Right cardiac atrium (tissue), 5 donors: ENCODE measurements at regions not wholly inside any gene's neighbourhood (a gene's known extent, or its start where the extent isn't known, plus 50 kb on each side); places are given as distances from the start of the nearest gene placed in this dataset.

Experiments
- ATAC-seq, 2 donors: fragments of 200-7000 bp; cut with Tn5 transposase; one replicate each; pipeline versions ENCODE4 v1.8.0 to v1.9.1; 2020; ENCODE audit warnings: moderate library complexity in 2 of 2, mild to moderate bottlenecking in 1 of 2
- DNase-seq, 3 donors: peaks; one replicate each; pipeline ENCODE4 v3.0.0-alpha.2; 2020
- H3K27ac ChIP-seq: one replicate; pipeline ENCODE4 v1.5.1; 2013; ENCODE audit warnings: mild to moderate bottlenecking, low read length, control low read depth, moderate library complexity
- H3K27me3 ChIP-seq: one replicate; pipeline ENCODE4 v1.6.1; 2013; ENCODE audit not compliant: control insufficient read depth, insufficient read depth
- H3K4me1 ChIP-seq: one replicate; pipeline ENCODE4 v1.6.1; 2013; ENCODE audit warnings: low read length; ENCODE audit not compliant: control insufficient read depth, insufficient read depth
- H3K4me3 ChIP-seq: one replicate; pipeline ENCODE4 v1.5.1; 2013; ENCODE audit warnings: low read length, control low read depth
- H3K9me3 ChIP-seq: one replicate; pipeline ENCODE4 v1.6.1; 2013; ENCODE audit warnings: low read length; ENCODE audit not compliant: control insufficient read depth
- WGBS: extraction: QIAGEN DNeasy Blood & Tissue Kit; methylation state at CpG from one replicate; pipeline ENCODE4 v1.1.7; 2013; 5-methylcytosine and 5-hydroxymethylcytosine counted together
- intact Hi-C, 4 donors: fragments of 100-400 bp; cut with DNase I; formaldehyde crosslinking; loops; one replicate each; pipeline versions ENCODE4 v1.11.0 to v1.14.0; 2022 to 2023
- donor health status: healthy with polysubstance abuse.
- donor health status: DM: no; HTN: yes; CAD: no.
- donor health status: DM: no; HTN: no; CAD: no.
- donor health status: DM: no; HTN: yes; CAD: no; lungs with severe emphysema.
- donor health status: DM: yes; HTN: yes; CAD: no.

GRCh38 chr2:41355794-41356193, 692.0 kb upstream of the PKDCC start:
- Histone ChIP-seq H3K4me3 (no peak overlapping the region), H3K4me1 (no peaks in the 10 kb centered on the region), H3K9me3 (no peaks in the 10 kb centered on the region), H3K27ac (no peak overlapping the region), H3K27me3 (no peaks in the 10 kb centered on the region)
- DNase-seq (no peak), ATAC-seq (no peak)
- intact Hi-C loops = no loop called here
- WGBS = 86% methylated on average over 2 of the region's 2 CpGs

- peaks cover 6% of the 10 kb centered on the region for H3K9me3 ChIP-seq
- ATAC-seq (no peak), DNase-seq (peak in 1 of 3 donors; percentile 20)
- intact Hi-C loops = no loop called here
- no peaks in the 10 kb centered on the region for H3K4me1 ChIP-seq
- H3K27me3 ChIP-seq = no peaks in the 10 kb centered on the region
- H3K27ac ChIP-seq = no peak overlapping the region
- no peak overlapping the region for H3K4me3 ChIP-seq
- whole genome bisulfite sequencing = 81% methylated on average over 2 of the region's 2 CpGs
These were observed 683.0 kb upstream of the PKDCC start for GRCh38 chr2:41364842-41365241.

- intact Hi-C loops = no loop called here
- no peaks in the 10 kb centered on the region for H3K27me3 ChIP-seq
- no peak overlapping the region for H3K4me3 ChIP-seq
- H3K9me3 ChIP-seq = no peaks in the 10 kb centered on the region
- ATAC-seq (no peak), DNase-seq (no peak)
- H3K27ac ChIP-seq = no peak overlapping the region
- no peaks in the 10 kb centered on the region for H3K4me1 ChIP-seq
These were observed 671.9 kb upstream of the PKDCC start for GRCh38 chr2:41375901-41376300.

DNA sequence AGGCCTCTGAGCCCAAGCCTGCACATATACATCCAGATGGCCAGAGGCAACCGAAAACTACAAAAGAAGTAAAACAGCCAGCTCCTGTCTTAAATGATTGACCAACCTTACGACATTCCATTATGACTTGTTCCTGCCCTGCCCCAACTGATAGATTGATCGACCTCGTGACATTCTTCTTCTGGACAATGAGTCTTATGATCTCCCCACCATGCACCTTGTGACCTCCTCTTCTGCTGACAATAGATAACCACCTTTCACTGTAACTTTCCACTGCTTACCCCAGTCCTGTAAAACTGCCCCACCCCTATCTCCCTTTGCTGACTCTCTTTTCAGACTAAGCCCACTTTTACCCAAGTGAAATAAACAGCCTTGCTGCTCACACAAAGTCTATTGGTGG, 670.0 kb upstream of the PKDCC start:
- Histone ChIP-seq H3K27ac (no peak overlapping the region), H3K4me3 (no peak overlapping the region), H3K9me3 (no peaks in the 10 kb centered on the region), H3K27me3 (no peaks in the 10 kb centered on the region), H3K4me1 (no peaks in the 10 kb centered on the region)
- DNase-seq (no peak), ATAC-seq (no peak)
- 81% methylated on average over 4 of the region's 4 CpGs for WGBS
- intact Hi-C loops = no loop called here

DNA sequence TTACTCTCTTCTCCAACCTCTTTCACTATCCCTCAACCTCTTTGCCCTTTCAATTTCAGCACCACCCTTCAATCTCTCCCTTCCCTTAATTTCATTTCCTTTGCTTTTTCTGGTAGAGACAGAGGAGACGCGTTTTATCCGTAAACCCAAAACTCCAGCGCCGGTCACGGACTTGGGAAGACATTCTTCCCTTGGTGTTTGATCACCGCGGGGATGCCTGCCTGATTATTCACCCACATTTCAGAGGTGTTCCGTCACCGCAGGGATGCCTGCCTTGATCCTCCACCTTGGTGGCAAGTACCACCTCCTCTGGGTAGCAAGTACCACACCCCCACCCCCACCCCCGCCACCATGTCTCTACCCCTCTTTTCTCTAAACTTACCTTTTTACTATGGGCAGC, 669.4 kb upstream of the PKDCC start:
- H3K9me3 ChIP-seq = no peaks in the 10 kb centered on the region
- H3K4me3 ChIP-seq = no peak overlapping the region
- ATAC-seq = no peak
- no peaks in the 10 kb centered on the region for H3K27me3 ChIP-seq
- WGBS = 89% methylated on average over 11 of the region's 11 CpGs
- no peaks in the 10 kb centered on the region for H3K4me1 ChIP-seq
- H3K27ac ChIP-seq = no peak overlapping the region
- DNase-seq = no peak
- intact Hi-C loops = no loop called here

GRCh38 chr2:41379496-41380221, 668.2 kb upstream of the PKDCC start:
- H3K4me1 ChIP-seq = no peaks in the 10 kb centered on the region
- intact Hi-C loops = no loop called here
- WGBS = 74% methylated on average over 13 of the region's 13 CpGs
- no peak overlapping the region for H3K4me3 ChIP-seq
- ATAC-seq (no peak), DNase-seq (no peak)
- no peaks in the 10 kb centered on the region for H3K27me3 ChIP-seq
- H3K9me3 ChIP-seq = no peaks in the 10 kb centered on the region
- no peak overlapping the region for H3K27ac ChIP-seq

- Histone ChIP-seq H3K27me3 (no peaks in the 10 kb centered on the region), H3K4me3 (no peak overlapping the region), H3K27ac (no peak overlapping the region), H3K9me3 (no peaks in the 10 kb centered on the region), H3K4me1 (no peaks in the 10 kb centered on the region)
- ATAC-seq (no peak), DNase-seq (no peak)
- intact Hi-C loops = no loop called here
- WGBS = 77% methylated on average over 3 of the region's 3 CpGs
These were observed 666.1 kb upstream of the PKDCC start for GRCh38 chr2:41381701-41382100.

DNA sequence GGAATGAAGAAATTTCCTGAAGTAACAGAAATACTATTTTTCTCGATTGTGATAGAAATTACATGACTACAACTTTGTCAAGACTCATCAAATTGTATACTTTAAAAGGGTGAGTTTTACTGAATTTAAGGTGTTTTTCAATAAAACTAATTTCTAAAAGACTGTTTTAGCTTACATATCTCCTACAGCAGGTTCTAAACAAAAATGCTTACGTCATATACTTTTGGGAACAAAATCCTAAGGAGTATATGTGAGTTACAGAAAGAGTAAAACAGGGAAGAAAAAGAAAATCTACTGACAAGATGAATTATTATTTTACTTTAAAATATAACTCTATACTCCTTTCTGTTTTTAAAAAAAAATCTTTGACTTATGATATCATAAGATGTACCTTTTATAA, 660.3 kb upstream of the PKDCC start:
- Histone ChIP-seq H3K9me3 (no peaks in the 10 kb centered on the region), H3K4me3 (no peak overlapping the region), H3K27ac (no peak overlapping the region), H3K27me3 (no peaks in the 10 kb centered on the region), H3K4me1 (no peaks in the 10 kb centered on the region)
- ATAC-seq (no peak), DNase-seq (no peak)
- intact Hi-C loops = no loop called here
- WGBS = 83% methylated on average over 2 of the region's 2 CpGs

- Histone ChIP-seq H3K27ac (no peak overlapping the region), H3K4me1 (no peaks in the 10 kb centered on the region), H3K27me3 (no peaks in the 10 kb centered on the region), H3K9me3 (no peaks in the 10 kb centered on the region), H3K4me3 (no peak overlapping the region)
- WGBS = 90% methylated on average over 1 of the region's 1 CpG
- ATAC-seq (no peak), DNase-seq (no peak)
- intact Hi-C loops = no loop called here
These were observed 654.2 kb upstream of the PKDCC start for GRCh38 chr2:41393621-41394020.

DNA sequence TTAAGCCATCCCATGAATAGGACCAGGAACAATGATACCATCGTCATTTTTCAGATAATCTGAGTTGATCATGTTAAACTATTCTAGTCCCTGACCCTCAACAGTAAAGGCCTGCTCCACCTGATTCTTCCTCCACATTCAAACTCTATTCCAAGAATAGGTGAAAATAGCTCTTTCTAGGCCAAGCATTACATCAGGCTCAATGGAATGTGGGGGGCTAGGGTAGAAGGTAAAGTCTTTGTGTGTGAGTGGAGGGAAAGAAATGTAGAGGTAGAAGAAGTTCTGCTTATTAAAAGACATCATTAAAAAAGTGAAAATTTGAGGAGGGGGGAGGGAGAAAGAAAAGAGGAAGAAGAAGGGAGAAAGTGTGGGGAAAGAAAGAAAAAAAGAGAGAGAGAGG, 653.3 kb upstream of the PKDCC start:
- H3K4me1 ChIP-seq = no peaks in the 10 kb centered on the region
- intact Hi-C loops = no loop called here
- DNase-seq = no peak
- H3K27ac ChIP-seq = no peak overlapping the region
- ATAC-seq = no peak
- H3K9me3 ChIP-seq = no peaks in the 10 kb centered on the region
- 67% methylated on average over 1 of the region's 1 CpG for WGBS
- no peak overlapping the region for H3K4me3 ChIP-seq
- H3K27me3 ChIP-seq = no peaks in the 10 kb centered on the region

- 90% methylated on average over 3 of the region's 3 CpGs for WGBS
These were observed 652.1 kb upstream of the PKDCC start for GRCh38 chr2:41395692-41396091.

More at GRCh38 chr2:41395692-41396091, 652.1 kb upstream of the PKDCC start:
- Histone ChIP-seq H3K9me3 (no peaks in the 10 kb centered on the region), H3K27me3 (no peaks in the 10 kb centered on the region), H3K4me3 (no peak overlapping the region), H3K4me1 (no peaks in the 10 kb centered on the region), H3K27ac (no peak overlapping the region)
- intact Hi-C loops = no loop called here
- DNase-seq = no peak
- no peak for ATAC-seq
